Hepatocyte (in vitro differentiated cells): ENCODE measurements at regions not wholly inside any gene's neighbourhood (a gene's known extent, or its start where the extent isn't known, plus 50 kb on each side); places are given as distances from the start of the nearest gene placed in this dataset.

ENCODE experiments used
- DNase-seq: peaks from one replicate; pipeline ENCODE4 v3.0.0-alpha.2; 2016; ENCODE audit warnings: low spot score
- H2AFZ ChIP-seq: fragments of 200-600 bp; sonication (generic); 2 replicates; pipeline ENCODE4 v1.6.0; 2016; ENCODE audit warnings: antibody characterized with exemption, mild to moderate bottlenecking
- H3K27ac ChIP-seq: fragments of 200-600 bp; sonication (generic); 2 replicates; pipeline ENCODE4 v1.5.1; 2016; ENCODE audit warnings: mild to moderate bottlenecking
- H3K27me3 ChIP-seq: fragments of 200-600 bp; sonication (generic); 2 replicates; pipeline ENCODE4 v1.6.1; 2016
- H3K36me3 ChIP-seq: fragments of 200-600 bp; sonication (generic); replicated peaks from 2 replicates; pipeline ENCODE4 v1.5.1; 2016; ENCODE audit warnings: low read depth; ENCODE audit not compliant: insufficient read depth
- H3K4me1 ChIP-seq: fragments of 200-600 bp; sonication (generic); 2 replicates; pipeline ENCODE4 v1.5.1; 2016; ENCODE audit warnings: mild to moderate bottlenecking, moderate library complexity; ENCODE audit not compliant: insufficient read depth
- H3K4me2 ChIP-seq: fragments of 200-600 bp; sonication (generic); 2 replicates; pipeline ENCODE4 v1.6.0; 2016
- H3K4me3 ChIP-seq: fragments of 200-600 bp; sonication (generic); 2 replicates; pipeline ENCODE4 v1.5.1; 2016; ENCODE audit warnings: mild to moderate bottlenecking
- H3K79me2 ChIP-seq: fragments of 200-600 bp; sonication (generic); 2 replicates; pipeline ENCODE4 v1.6.0; 2017; ENCODE audit warnings: mild to moderate bottlenecking
- H3K9me2 ChIP-seq: fragments of 200-600 bp; sonication (generic); replicated peaks from 2 replicates; pipeline ENCODE4 v1.6.0; 2017; ENCODE audit warnings: mild to moderate bottlenecking; ENCODE audit not compliant: insufficient read depth
- H3K9me3 ChIP-seq: fragments of 200-600 bp; sonication (generic); 2 replicates; pipeline ENCODE4 v1.5.1; 2016; ENCODE audit warnings: low read depth, mild to moderate bottlenecking
- H4K20me1 ChIP-seq: fragments of 200-600 bp; sonication (generic); 2 replicates; pipeline ENCODE4 v1.6.0; 2016; ENCODE audit warnings: mild to moderate bottlenecking; ENCODE audit not compliant: insufficient read depth, poor library complexity, severe bottlenecking
- CTCF ChIP-seq: fragments of 200-600 bp; sonication (generic); IDR thresholded peaks from 2 replicates; pipeline ENCODE4 v1.5.1; 2016; ENCODE audit warnings: antibody characterized with exemption, mild to moderate bottlenecking; ENCODE audit not compliant: poor library complexity
- EZH2 ChIP-seq: fragments of 200-600 bp; sonication (generic); IDR thresholded peaks from 2 replicates; pipeline ENCODE4 v1.6.1; 2016; ENCODE audit warnings: antibody characterized with exemption, mild to moderate bottlenecking, borderline replicate concordance
- EZH2phosphoT487 ChIP-seq: fragments of 200-600 bp; sonication (generic); IDR thresholded peaks from one replicate; pipeline ENCODE4 v1.6.1; 2018; ENCODE audit warnings: antibody characterized with exemption, mild to moderate bottlenecking, low read depth, moderate library complexity; ENCODE audit not compliant: unreplicated experiment, severe bottlenecking
- WGBS: methylation state at CpG from one replicate; pipeline ENCODE4 v1.1.6; 2016; ENCODE audit warnings: low lambda C conversion rate; ENCODE audit errors: missing lambda C conversion rate; 5-methylcytosine and 5-hydroxymethylcytosine counted together

GRCh38 chr5:124161266-124161665 lies 585.2 kb downstream of the ZNF608 start:
- Histone ChIP-seq H3K27ac (no peak overlapping the region), H3K4me1 (peaks cover 8% of the 10 kb centered on the region), H4K20me1 (no peaks in the 10 kb centered on the region), H3K36me3 (no peaks in the 10 kb centered on the region), H2AFZ (no peak overlapping the region), H3K4me3 (no peak overlapping the region), H3K9me2 (no peaks in the 10 kb centered on the region), H3K27me3 (no peaks in the 10 kb centered on the region), H3K4me2 (no peak overlapping the region), H3K9me3 (no peaks in the 10 kb centered on the region), H3K79me2 (no peaks in the 10 kb centered on the region)
- 60% methylated on average over 5 of the region's 5 CpGs for WGBS
- no peak for DNase-seq
- TF ChIP-seq EZH2 (no peak), EZH2phosphoT487 (no peak), CTCF (no peak)

GRCh38 chr5:124160265-124160664 lies 586.2 kb downstream of the ZNF608 start:
- no peaks in the 10 kb centered on the region for H4K20me1 ChIP-seq
- no peak for DNase-seq

GRCh38 chr5:124157320-124157719 lies 589.1 kb downstream of the ZNF608 start:
- Histone ChIP-seq H4K20me1 (no peaks in the 10 kb centered on the region), H3K27ac (no peak overlapping the region), H3K79me2 (no peaks in the 10 kb centered on the region), H3K4me1 (no peaks in the 10 kb centered on the region), H3K27me3 (no peaks in the 10 kb centered on the region), H3K36me3 (no peaks in the 10 kb centered on the region), H2AFZ (peak overlapping the region; percentile 20), H3K9me3 (peaks cover 16% of the 10 kb centered on the region), H3K9me2 (no peaks in the 10 kb centered on the region), H3K4me2 (peak overlapping the region; percentile 53), H3K4me3 (no peak overlapping the region)
- WGBS: 65% methylated on average over 2 of the region's 2 CpGs
- no peak for TF ChIP-seq EZH2phosphoT487
- TF ChIP-seq CTCF: no peak
- TF ChIP-seq EZH2: no peak
- no peak for DNase-seq

More at GRCh38 chr5:124160265-124160664, 586.2 kb downstream of the ZNF608 start:
- Histone ChIP-seq H3K9me2 (no peaks in the 10 kb centered on the region), H3K4me1 (peaks cover 8% of the 10 kb centered on the region), H3K27me3 (no peaks in the 10 kb centered on the region), H2AFZ (no peak overlapping the region), H3K4me2 (no peak overlapping the region), H3K4me3 (no peak overlapping the region), H3K27ac (no peak overlapping the region), H3K79me2 (no peaks in the 10 kb centered on the region), H3K9me3 (peaks cover 8% of the 10 kb centered on the region), H3K36me3 (no peaks in the 10 kb centered on the region)
- WGBS: 71% methylated on average over 2 of the region's 2 CpGs
- no peak for TF ChIP-seq CTCF
- TF ChIP-seq EZH2phosphoT487: no peak
- TF ChIP-seq EZH2: no peak
